Stimulated activated CD8-positive, alpha-beta memory T cell treated with anti-CD3 and anti-CD28 coated beads, Interleukin-15, amount 100 ng/mL, for 1 hour (primary cell): ENCODE measurements at regions not wholly inside any gene's neighbourhood (a gene's known extent, or its start where the extent isn't known, plus 50 kb on each side); places are given as distances from the start of the nearest gene placed in this dataset.

Experiments
- DNase-seq: peaks from one replicate; pipeline ENCODE4 v3.0.0-alpha.2; 2020; ENCODE audit warnings: low read depth

DNA sequence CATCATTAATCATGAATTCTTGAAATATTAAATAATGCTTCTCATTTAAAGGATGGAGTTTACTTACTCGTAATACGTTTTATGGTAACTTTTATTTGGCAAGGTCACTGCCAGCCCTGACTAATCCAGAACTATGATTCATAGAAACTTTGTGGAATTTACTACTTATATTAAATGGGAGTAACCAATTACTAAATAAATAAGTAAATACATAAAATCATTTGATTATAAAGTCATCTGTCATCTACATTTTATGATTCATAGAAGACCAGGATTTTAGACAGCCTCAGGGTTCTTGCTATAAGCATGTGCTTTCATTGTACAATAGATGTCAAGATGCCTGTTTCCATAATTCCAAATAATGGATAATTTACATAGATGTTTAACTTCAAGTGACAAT, 611.1 kb downstream of the TBC1D4 start:
- no peak for DNase-seq

DNA sequence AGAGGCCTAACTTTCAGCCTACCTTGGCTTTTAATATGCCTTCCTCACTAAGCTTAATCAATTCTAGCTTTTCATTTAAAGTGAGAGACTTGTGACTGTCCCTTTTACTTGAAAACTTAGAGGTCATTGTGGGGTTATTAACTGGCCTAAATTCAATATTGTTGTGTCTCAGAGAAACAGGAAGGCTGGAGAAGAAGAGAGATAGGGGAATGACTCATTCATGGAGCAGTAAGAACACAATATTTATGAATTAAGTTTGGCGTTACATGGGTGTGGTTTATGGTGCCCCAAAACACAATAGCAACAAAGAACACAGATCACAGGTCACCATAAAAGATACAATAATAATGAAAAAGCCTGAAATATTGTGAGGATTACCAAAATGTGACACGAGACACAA, 612.1 kb downstream of the TBC1D4 start:
- no peak for DNase-seq

DNA sequence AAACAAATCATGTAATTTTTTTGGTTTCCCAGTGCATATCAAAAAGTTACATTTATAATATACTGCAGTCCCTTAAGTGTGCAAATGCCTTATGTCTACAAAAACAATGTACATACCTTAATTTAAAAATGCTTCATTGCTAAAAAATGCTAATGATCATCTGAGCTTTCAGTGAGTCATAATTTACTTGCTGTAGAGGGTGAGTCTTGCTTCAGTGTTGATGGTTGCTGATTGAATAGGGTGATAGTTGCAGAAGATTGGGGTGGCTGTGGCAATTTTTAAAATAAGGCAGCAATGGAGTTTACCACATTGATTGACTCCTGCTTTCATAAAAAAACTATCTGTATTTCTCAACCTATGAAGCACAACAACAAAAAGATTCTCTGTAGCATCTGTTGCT, 613.9 kb downstream of the TBC1D4 start:
- no peak for DNase-seq

DNA sequence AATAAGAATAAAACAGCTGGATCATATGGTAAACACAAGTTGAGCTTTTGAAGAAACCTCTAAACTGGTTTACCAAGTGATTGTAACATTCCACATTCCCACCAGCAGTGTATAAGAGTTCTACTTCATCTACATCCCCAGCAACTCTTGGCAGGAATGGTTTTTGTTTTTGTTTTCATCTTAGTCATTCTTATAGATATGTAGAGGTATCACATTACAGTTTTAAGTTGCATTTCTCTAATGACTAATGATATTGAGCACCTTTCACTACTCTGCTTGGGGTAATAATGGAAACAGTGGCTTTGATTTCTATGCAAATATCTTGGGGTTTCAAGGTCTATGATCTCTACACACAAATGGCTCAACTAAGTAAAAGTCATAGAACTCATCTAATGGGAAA, 614.5 kb downstream of the TBC1D4 start:
- no peak for DNase-seq

DNA sequence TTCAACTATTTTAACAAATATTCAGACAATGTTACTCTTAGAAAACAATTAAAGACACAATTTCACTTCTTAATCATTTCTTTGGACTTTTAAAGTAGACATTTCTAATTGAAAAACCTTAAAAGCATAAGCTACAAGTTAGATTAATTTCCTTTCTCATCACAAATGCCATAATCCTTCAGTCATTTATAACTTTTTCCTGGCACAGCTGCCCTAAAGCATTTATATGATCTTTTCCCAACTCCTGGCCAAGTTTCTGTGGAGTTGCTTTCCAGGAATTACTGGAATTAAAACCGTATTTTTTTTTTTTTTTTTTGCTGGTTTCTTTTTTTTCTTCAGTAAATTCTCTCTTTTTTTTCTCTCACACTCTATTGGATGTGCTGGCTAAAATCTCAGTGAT, 615.9 kb downstream of the TBC1D4 start:
- no peak for DNase-seq

DNA sequence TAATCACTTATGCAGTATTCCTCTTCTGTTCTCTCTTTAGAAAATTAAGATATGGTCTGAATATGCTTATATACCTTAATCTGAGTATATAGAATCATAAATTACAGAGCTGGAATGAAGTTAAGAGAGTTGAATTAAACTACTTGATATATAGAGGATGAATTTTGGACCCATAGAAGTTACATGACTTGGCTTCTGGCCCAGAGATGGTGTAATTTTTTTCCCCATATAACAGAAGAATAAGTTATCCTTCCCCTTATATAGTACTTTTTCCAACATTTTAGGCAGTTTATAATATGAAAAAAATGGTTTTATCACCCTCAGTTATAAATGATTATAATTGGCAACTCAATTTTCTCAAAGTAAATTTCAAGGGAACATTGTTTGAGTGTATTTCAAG, 616.3 kb downstream of the TBC1D4 start:
- DNase-seq, result no peak

DNA sequence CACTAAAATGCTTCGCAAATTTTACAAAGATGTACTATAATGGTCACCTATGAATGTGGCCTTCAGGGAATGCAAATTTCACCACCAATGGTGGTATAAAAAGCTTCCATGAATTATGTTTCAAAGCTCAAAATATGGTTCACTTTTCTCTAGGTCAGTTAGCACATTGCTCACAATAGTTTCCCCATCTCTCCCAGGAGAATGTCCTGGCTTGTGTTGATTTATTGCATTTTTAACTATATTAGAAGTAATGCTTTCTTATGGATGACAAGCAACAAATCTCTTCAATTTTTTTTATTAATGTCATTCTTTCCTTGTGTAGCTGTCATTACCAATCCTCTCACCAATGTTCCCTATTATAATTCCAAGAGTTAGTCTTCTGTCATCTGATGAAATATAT, 621.2 kb downstream of the TBC1D4 start:
- DNase-seq, result no peak

DNA sequence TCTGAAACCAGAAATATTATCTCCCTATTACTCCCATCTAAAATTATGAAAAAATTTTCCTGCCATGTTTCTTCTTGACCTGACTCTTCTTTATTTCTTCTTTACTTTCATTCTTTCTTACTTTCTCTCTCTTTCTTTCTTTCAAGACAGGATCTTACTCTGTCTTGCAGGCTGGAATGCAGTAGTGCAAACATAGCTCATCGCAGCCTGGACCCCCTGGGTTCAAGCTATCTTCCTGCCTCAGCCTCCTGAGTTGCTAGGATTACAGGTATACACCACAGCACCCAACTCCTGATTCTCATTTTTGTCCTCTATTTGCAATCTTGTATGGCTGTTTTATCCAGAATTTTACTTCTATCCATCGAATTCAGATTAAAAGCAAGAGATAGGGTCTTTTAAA, 631.1 kb downstream of the TBC1D4 start:
- no peak for DNase-seq

DNA sequence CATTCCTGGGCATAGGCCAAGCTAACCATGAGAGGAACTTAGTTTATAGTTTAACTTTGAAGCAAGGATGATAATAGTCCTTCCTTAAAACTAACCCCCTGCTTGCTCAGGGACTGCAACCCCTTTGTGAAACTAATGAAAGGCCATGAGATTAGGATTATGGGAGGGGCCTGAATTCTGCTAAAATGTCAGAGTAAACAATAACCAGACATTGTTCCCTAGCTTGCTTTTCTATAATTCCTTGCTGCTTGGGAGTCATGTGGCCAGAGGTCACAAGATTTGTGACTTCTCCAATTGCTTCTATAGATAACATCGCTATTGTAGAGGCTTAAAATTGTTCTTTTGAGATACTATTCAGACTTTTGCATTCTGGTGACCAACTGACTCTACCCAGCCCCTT, 634.0 kb downstream of the TBC1D4 start:
- DNase-seq, result no peak

DNA sequence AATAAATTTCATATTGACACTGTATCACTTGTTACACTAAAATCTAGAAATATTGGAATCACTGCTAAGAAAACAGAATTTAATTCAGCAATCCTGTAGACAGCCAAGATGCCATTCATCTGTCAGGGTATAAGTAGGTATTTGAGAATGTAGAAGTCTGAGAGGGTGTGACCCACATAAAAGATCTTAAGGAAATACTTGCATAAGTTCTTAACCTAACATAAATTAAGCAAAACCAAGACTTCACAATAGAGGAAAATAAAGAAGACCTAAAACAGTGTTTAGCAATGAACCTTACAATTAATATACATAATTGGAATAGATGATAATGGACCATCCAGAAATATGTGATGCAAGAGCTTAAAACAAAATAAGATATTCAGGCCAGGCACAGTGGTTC, 636.2 kb downstream of the TBC1D4 start:
- no peak for DNase-seq

DNA sequence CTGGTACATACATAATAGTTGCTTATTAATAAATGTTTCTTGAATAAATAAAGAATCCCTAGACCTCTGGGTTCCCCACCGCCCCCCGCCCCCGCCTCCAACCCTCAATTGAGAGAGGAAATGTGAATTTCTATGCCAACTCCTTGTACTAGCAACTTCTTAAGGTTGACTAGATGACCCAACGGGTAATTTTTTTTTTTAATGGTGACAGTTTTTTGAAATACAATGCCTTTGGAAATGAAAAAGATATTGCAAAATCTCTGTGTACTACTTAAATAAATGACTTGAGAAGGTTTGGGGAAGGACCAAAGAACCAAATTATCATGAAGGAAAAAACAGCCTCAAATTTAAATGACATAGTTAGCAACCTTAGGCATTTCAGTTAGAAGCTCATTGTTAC, 640.3 kb downstream of the TBC1D4 start:
- no peak for DNase-seq

DNA sequence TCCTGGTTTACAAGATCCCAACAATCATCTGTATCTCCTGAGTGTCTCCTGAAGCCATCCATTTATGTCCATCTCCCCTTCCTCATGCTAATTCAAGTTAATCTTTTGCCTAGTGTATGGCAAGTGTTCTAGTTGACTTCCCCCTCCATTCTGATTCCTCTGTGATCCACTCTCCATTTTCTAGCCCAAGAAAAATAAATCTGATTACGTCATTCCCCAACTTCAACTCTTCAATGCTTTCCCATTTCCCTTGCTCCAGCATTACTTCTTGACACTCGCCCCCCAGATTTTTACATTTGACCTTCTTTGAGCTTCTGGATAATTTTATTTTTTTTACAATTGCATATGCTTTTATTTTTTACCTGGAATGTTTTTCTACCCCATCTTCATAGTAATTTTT, 640.8 kb downstream of the TBC1D4 start:
- DNase-seq, result no peak

DNA sequence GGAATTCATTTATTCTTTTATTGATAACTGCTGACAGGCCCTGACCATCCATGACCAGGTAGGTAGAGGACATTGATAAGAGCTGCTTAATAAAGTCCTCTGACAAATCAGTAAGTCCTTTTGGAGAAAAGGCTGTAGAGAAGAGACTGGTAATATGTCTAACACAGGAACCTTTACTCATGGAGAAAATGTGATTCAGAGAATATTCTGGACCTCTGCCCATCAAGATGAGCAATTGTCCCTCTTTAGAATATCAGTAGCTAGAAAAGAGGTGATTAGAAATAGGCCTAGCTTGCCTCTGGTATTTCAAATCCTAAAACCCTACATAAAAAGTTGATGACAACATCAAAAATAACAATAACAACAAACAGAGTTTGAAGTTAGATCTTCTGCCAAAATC, 642.3 kb downstream of the TBC1D4 start:
- no peak for DNase-seq

DNA sequence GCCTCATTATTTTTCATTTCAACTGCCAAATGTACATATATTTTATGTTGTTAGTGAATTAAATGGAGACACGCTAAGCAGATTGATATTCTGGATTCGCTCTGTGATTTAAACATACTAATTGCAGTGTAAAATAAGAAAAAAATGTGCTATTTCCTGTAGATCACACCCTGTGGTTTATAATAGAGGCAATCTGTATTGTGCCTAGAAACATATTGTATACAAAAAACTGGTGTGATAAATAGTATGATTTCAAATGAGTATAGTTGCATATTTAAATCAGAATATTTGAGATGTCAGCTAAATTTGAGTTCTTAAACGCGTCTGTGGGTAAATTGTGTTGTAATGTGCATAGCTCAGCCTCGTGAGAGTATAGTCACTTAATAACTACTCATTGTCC, 643.9 kb downstream of the TBC1D4 start:
- DNase-seq, result no peak

DNA sequence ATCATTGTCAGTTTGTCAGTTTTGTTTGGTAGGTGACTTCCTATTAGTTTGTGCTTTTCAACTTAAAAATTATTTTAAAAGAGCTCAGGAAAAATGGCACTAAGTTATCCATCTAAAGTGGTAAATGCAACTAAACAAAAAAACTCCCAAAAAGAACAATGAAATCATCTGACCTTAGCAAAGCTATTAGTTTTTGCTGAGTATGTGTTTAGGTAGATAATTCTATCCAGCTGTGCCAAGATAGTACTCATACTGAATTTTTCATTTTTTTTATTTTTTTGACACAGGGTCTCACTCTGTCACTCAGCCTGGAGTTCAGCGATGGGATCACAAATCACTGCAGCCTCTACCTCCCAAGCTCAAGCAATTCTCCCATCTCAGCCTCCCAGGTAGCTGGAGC, 645.3 kb downstream of the TBC1D4 start:
- DNase-seq, result no peak

DNA sequence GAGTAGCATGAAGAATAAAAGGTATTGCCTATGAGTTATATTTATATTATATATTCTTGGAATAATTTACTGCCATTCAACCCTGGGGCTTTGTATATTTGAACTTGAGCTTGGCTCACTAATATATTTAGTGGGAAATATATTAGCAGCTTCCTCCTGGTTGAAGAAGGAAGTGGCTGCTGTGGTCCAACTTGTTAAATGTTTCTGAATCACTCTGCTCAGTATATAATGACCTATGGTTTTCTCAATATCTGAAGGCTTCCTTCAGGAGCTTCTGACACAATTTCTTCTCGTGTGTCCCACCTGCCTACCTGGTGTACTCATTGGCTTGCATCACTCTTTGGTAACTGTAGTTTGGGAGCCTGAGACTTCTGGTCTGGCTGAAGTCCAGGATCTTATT, 646.4 kb downstream of the TBC1D4 start:
- DNase-seq, result no peak

DNA sequence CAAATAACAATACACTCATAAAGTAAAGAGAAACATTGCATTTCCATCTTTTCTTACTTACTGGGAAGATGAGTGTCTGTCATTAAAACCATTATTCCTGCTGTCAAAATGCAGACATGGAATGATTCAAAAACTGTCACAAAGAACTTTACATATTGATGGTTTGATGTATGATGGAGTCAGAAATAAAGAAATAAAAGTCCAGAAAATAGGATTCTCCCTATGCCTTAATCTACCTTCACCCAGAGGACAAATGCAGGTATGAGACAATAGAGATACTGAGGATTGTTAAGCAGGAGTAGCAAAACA, 656.1 kb downstream of the TBC1D4 start:
- no peak for DNase-seq

DNA sequence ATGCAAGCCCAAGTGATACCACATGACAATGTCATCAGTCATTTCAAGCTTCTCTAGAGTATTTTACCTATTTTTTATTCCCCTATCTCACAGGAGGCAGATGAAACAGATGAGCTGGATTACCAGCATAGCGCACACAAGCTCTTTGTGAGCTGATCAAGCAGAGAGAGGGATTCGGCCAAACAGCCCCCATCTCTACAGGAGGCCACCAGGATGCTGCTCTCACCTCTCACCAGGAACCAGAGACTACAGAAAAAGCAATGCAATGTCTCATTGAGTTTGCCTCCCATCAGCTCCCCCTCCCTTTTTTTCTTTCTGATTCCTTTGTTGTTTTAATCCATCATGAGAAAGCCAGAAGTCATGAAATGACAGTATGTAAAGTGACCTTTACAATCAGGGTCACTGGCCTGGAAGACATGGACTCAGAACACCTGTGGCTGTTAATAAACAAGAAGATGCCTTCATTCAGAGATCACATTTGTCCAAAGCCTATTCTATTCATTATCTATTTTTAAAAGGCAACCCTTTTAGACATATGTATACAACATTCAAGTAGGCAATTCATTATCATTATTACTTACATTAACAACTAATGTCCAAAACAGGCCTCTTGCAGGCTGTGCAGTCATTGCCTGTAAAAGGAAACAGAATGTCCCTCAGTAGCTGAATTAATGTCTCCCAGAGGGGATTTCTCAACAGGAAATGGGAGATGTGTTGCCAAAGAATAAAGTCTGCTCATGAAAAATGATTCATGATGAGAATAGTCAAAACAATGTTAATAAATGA, 656.6 kb downstream of the TBC1D4 start:
- no peak for DNase-seq

DNA sequence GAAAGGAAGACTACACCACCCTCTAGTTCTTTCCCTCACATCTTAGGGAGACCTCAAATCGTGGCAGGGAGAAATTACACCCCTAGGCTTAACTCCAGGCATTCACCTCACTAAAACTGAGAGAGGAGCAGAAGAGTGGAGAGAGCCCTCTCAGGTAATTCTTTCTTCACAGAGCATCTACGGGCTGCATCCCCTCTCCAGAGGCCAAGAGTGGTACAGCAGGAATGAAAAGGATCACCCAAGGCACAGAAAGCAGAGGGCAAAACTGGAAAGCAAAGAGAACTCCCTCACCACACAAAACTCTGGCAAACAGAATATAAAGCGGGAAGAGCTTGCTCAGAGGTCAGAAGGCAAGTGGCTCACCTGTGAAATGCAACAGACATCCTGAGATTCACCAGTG, 661.2 kb downstream of the TBC1D4 start:
- DNase-seq, result no peak

DNA sequence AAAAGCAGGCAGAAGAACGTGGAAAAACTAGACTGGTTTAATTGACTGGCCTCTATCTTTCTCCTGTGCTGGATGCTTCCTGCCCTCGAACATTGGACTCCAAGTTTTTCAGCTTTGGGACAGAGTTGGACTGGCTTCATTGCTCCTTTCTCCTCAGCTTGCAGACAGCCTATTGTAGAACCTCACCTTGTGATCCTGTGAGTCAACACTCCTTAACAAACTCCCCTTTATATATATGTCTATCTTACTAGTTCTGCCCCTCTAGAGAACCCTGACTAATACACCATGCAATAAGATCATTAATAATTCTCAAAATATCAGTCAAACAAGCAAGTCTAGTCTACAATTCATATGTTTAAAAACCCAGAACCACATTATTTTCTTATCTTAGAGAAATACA, 662.4 kb downstream of the TBC1D4 start:
- DNase-seq, result no peak

DNA sequence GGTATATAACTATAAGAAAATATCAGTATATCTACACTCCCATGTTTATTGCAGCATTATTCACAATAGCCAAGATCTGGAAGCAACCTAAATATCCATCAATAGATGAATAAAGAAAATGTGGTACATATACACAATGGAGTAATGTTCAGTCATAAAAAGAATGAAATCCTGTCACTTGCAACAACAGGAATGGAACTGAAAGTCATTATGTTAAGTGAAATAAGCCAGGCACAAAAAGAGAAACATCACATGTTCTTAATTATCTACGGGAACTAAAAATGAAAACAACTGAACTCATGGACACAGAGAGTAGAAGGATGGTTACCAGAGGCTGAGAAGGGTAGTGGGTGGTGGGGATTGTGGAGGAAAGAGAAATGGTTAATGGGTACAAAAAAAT, 665.2 kb downstream of the TBC1D4 start:
- no peak for DNase-seq

DNA sequence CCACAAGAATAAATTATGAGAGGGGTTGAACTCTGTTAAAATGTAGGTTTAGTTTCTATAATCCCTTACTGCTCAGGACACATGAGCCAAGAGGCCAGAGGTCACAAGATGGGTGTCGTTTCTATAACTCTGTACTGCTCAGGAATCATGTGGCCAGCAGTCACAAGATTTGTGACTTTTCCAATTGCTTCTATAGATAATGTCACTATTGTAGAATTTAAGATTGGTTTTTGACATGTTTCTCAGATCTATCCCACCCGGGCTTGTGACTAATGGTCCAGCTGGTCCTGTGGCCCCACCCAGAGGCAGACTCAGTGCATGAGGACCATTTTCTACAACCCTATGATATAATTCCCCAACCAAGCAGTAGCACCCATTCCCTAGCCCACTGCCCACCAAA, 662.0 kb upstream of the KLF12 start:
- DNase-seq, result no peak

DNA sequence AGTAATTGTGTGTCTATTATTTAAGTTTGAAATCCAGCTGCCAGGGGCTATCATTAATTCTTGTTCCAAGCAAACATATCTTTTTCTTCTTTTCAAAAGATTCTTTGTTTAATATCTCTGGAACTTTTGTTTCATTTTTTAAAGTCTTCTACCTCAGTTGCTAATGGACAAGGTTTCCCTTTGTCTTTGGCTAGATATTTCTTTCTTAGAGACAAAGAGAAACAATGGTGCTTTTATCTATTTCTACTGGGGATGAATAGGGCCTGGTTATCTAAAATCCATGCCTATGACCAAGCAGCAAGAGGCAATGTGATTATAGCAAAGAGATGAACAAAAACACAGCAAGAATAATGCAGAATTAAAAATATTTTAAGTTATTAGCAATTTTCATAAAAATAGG, 661.3 kb upstream of the KLF12 start:
- no peak for DNase-seq

DNA sequence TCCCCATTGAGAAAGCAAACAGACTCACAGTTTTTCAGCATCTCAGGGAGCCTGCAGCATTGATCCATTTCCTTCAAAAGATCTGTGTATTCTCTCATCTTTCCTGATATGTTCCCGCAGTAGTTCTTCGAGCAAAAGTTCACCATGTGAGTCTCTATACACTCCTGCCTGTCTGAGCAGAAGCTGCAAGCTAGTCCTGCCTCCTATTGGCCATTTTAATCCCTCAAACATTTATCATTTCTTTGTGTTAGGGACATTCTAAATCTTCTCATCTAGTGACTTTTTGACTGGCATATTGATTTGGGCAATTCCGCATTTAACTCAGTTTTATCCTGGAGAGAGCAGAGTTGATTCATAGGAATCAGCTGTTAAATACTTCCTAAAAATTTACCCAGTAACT, 660.4 kb upstream of the KLF12 start:
- DNase-seq, result no peak

DNA sequence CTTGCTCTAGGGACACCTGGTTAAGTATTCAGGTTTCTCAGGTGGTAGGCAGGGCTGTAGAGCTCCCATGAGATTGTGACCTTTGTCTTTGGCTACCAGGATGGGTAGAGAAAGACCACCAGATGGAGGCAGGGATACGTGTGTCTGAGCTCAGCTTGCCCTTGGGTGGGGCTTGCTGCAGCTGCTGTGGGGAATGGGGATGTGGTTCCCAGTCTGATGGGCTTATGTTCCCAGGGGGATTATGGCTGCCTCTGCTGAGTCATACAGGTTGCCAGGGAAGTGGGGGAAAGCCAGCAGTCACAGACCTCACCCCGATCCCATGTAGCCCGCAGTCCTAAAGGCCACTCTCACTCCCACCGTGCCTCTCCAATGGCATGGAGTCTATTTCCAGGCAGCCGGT, 659.9 kb upstream of the KLF12 start:
- no peak for DNase-seq
